ENCODE measurements at regions not wholly inside any gene's neighbourhood (a gene's known extent, or its start where the extent isn't known, plus 50 kb on each side); places are given as distances from the start of the nearest gene placed in this dataset.

- H3K79me2 ChIP-seq (ENCODE audit: insufficient read depth, low read length): no peaks in the 10 kb centered on the region
- H3K4me3 ChIP-seq (ENCODE audit: insufficient read depth, low read depth, low read length): no peak overlapping the region
- H2AFZ ChIP-seq (ENCODE audit: low read depth, low read length): no peak overlapping the region
- H3K9ac ChIP-seq (ENCODE audit: low read length): no peak overlapping the region
- H3K4me1 ChIP-seq (ENCODE audit: insufficient read depth, low read length): no peaks in the 10 kb centered on the region
- no peaks in the 10 kb centered on the region for H3K36me3 Mint-ChIP-seq (ENCODE audit: low read depth, unreplicated experiment)
- H3K4me2 ChIP-seq (ENCODE audit: low read length): no peak overlapping the region
- no peaks in the 10 kb centered on the region for H3K27me3 Mint-ChIP-seq (ENCODE audit: low read depth, unreplicated experiment)
- H3K4me1 Mint-ChIP-seq (ENCODE audit: low read depth, unreplicated experiment): no peaks in the 10 kb centered on the region
- no peak for TF ChIP-seq EZH2 (IDR thresholded peaks at IDR 0.05; ENCODE audit: insufficient read depth, low read length)
- TF ChIP-seq, protein P1, sequence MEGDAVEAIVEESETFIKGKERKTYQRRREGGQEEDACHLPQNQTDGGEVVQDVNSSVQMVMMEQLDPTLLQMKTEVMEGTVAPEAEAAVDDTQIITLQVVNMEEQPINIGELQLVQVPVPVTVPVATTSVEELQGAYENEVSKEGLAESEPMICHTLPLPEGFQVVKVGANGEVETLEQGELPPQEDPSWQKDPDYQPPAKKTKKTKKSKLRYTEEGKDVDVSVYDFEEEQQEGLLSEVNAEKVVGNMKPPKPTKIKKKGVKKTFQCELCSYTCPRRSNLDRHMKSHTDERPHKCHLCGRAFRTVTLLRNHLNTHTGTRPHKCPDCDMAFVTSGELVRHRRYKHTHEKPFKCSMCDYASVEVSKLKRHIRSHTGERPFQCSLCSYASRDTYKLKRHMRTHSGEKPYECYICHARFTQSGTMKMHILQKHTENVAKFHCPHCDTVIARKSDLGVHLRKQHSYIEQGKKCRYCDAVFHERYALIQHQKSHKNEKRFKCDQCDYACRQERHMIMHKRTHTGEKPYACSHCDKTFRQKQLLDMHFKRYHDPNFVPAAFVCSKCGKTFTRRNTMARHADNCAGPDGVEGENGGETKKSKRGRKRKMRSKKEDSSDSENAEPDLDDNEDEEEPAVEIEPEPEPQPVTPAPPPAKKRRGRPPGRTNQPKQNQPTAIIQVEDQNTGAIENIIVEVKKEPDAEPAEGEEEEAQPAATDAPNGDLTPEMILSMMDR (IDR thresholded peaks at IDR 0.05; ENCODE audit: insufficient read depth, low read depth, low read length): no peak
- H3K9me3 ChIP-seq (ENCODE audit: insufficient read depth, low read depth, low read length): no peaks in the 10 kb centered on the region
- H3K4me3 Mint-ChIP-seq (ENCODE audit: unreplicated experiment): no peak overlapping the region
- H3K27ac ChIP-seq (ENCODE audit: low read depth, low read length): no peak overlapping the region
- DNase-seq (ENCODE audit: low read depth): no peak
- no peak overlapping the region for H3K27ac Mint-ChIP-seq (ENCODE audit: unreplicated experiment)
- H3K27me3 ChIP-seq (ENCODE audit: insufficient read depth, low read length): no peaks in the 10 kb centered on the region
- no peaks in the 10 kb centered on the region for H4K20me1 ChIP-seq (ENCODE audit: insufficient read depth, low read length)
- H3K36me3 ChIP-seq (ENCODE audit: insufficient read depth, low read length): no peaks in the 10 kb centered on the region
- H3K9me3 Mint-ChIP-seq (ENCODE audit: unreplicated experiment): no peaks in the 10 kb centered on the region
- FAIRE-seq: no peak
Measured at GRCh38 chr3:26245236-26245635, 377.3 kb upstream of the LRRC3B start.

GRCh38 chr3:26246901-26247300 lies 375.7 kb upstream of the LRRC3B start:
- H3K27ac ChIP-seq (ENCODE audit: low read depth, low read length): no peak overlapping the region

DNA sequence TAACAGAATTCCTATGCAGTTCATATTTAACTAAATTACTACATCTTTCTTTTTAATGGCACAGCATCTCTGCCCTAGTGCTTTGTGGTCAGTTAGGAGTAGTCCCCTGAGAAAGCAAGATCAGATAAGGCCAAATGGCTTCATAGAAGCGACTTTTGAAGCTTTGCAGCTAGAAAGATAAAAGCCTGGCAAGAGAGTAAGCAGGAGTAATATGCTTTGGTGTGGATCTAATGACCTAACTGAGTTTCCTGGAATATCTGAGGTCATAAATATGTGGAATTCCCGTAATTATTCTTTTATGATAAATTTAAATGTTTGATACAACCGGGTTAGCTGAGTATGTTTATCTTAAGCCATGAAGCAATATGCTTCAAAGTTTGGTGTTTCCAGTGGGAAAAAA lies 374.9 kb upstream of the LRRC3B start:
- Histone ChIP-seq H3K36me3 (ENCODE audit: insufficient read depth, low read length) (no peaks in the 10 kb centered on the region), H3K9ac (ENCODE audit: low read length) (no peak overlapping the region), H3K4me2 (ENCODE audit: low read length) (no peak overlapping the region), H4K20me1 (ENCODE audit: insufficient read depth, low read length) (no peaks in the 10 kb centered on the region), H3K79me2 (ENCODE audit: insufficient read depth, low read length) (no peaks in the 10 kb centered on the region), H3K4me3 (ENCODE audit: insufficient read depth, low read depth, low read length) (no peak overlapping the region), H3K9me3 (ENCODE audit: insufficient read depth, low read depth, low read length) (no peaks in the 10 kb centered on the region), H3K4me1 (ENCODE audit: insufficient read depth, low read length) (no peaks in the 10 kb centered on the region), H3K27me3 (ENCODE audit: insufficient read depth, low read length) (no peaks in the 10 kb centered on the region), H3K27ac (ENCODE audit: low read depth, low read length) (no peak overlapping the region), H2AFZ (ENCODE audit: low read depth, low read length) (no peak overlapping the region)
- no peak for DNase-seq (ENCODE audit: low read depth)
- Mint-ChIP-seq H3K36me3 (ENCODE audit: low read depth, unreplicated experiment) (no peaks in the 10 kb centered on the region), H3K4me1 (ENCODE audit: low read depth, unreplicated experiment) (no peaks in the 10 kb centered on the region), H3K27me3 (ENCODE audit: low read depth, unreplicated experiment) (no peaks in the 10 kb centered on the region), H3K4me3 (ENCODE audit: unreplicated experiment) (no peak overlapping the region), H3K9me3 (ENCODE audit: unreplicated experiment) (no peaks in the 10 kb centered on the region), H3K27ac (ENCODE audit: unreplicated experiment) (no peak overlapping the region)
- TF ChIP-seq, protein P1 (IDR thresholded peaks at IDR 0.05; ENCODE audit: insufficient read depth, low read depth, low read length): no peak
- no peak for TF ChIP-seq EZH2 (IDR thresholded peaks at IDR 0.05; ENCODE audit: insufficient read depth, low read length)
- no peak for FAIRE-seq

More at GRCh38 chr3:26246901-26247300, 375.7 kb upstream of the LRRC3B start:
- no peaks in the 10 kb centered on the region for H3K27me3 ChIP-seq (ENCODE audit: insufficient read depth, low read length)
- H3K27ac Mint-ChIP-seq (ENCODE audit: unreplicated experiment): no peak overlapping the region
- H3K4me1 Mint-ChIP-seq (ENCODE audit: low read depth, unreplicated experiment): no peaks in the 10 kb centered on the region
- no peaks in the 10 kb centered on the region for H3K9me3 ChIP-seq (ENCODE audit: insufficient read depth, low read depth, low read length)
- no peaks in the 10 kb centered on the region for H3K36me3 ChIP-seq (ENCODE audit: insufficient read depth, low read length)
- H3K79me2 ChIP-seq (ENCODE audit: insufficient read depth, low read length): no peaks in the 10 kb centered on the region
- DNase-seq (ENCODE audit: low read depth) (no peak), FAIRE-seq (no peak)
- H3K4me2 ChIP-seq (ENCODE audit: low read length): no peak overlapping the region
- no peak overlapping the region for H3K9ac ChIP-seq (ENCODE audit: low read length)
- no peaks in the 10 kb centered on the region for H3K4me1 ChIP-seq (ENCODE audit: insufficient read depth, low read length)
- H3K4me3 Mint-ChIP-seq (ENCODE audit: unreplicated experiment): no peak overlapping the region
- no peaks in the 10 kb centered on the region for H3K27me3 Mint-ChIP-seq (ENCODE audit: low read depth, unreplicated experiment)
- TF ChIP-seq, protein P1 (IDR thresholded peaks at IDR 0.05; ENCODE audit: insufficient read depth, low read depth, low read length): no peak
- no peak for TF ChIP-seq EZH2 (IDR thresholded peaks at IDR 0.05; ENCODE audit: insufficient read depth, low read length)
- H3K36me3 Mint-ChIP-seq (ENCODE audit: low read depth, unreplicated experiment): no peaks in the 10 kb centered on the region
- H4K20me1 ChIP-seq (ENCODE audit: insufficient read depth, low read length): no peaks in the 10 kb centered on the region
- H3K9me3 Mint-ChIP-seq (ENCODE audit: unreplicated experiment): no peaks in the 10 kb centered on the region
- no peak overlapping the region for H2AFZ ChIP-seq (ENCODE audit: low read depth, low read length)
- H3K4me3 ChIP-seq (ENCODE audit: insufficient read depth, low read depth, low read length): no peak overlapping the region

All from astrocyte (in vitro differentiated cells and primary cell).